ENCODE measurements at regions not wholly inside any gene's neighbourhood (a gene's known extent, or its start where the extent isn't known, plus 50 kb on each side); places are given as distances from the start of the nearest gene placed in this dataset.
"Not testable (repeated sequence)": the region's sequence is repeated elsewhere in the genome, so short reads cannot be mapped to it uniquely, and the experiment has no call there.

DNA sequence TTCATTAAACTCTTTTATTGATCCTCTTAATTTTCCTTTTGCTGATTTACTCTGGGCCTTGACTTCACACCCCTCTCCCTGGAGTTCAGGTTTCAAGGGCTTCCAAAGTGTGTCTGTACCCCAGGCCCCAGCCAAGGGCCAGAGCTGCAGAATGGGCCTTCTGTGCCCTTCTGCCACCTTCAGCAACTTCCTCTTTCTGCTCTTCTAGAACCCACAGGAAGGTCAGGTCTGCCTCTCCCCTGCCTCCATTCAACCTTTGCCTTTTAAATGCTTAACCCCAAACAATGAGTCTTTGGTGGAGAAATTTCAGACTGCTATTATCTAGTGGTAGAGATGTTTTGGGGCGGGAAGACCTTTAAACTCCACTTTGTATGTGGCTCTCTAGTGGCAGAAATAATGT is 63.1 kb downstream of the TSN start:
- no peak for DNase-seq

GRCh38 chr2:121819846-121820245 is 64.4 kb downstream of the TSN start:
- DNase-seq, result no peak

DNA sequence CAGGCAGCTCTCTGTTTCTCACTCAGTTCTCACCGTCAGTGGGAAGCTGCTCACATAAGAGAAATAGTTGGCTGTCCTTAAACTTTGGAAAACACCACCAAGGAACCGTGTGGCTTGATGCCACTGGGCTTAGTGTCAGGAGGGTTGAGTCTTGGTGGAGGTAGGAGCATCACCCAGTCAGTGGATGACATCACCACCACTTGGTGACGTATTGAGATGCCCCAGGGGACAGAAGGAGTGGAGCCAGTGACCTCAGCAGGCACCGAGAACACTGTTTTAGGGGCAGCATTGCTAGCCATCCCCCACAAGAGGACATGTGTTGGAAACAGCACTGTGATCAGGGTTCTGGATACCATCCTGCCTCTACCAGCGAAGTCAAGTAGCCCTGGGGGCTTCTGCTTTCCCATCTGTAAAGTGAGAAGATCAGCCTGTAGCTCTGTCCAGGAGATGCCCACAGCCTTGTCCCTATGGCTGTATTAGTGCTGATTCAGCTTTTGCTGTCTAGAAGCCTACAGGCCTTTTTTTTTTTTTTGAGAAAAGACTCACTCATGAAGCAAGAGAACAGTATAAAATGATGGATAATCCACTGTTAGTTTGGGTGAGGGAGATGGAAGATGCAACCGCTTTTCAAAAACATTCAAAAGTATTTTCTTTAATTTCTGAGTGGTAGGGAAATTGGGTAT is 66.2 kb downstream of the TSN start:
- no peak for DNase-seq

DNA sequence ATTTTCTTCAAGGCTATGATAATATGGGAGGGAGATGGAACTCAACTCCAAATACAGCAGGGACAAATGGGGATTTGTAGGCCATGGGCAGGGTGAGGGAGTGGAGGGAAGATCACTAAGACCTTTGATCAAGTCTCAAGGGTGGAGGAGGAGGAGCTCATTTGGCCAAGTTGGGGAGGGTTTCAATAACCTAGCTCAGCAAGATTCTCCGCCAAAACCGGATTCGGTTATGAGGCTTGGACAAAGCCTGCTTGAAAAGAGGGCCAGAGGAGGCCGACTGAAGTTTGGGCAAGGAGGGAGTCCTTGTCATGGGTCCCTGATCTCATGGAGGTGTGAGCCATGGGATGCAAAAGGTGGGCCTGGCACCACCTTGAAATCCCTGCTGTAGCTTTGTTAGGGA is 68.8 kb downstream of the TSN start:
- no peak for DNase-seq

DNA sequence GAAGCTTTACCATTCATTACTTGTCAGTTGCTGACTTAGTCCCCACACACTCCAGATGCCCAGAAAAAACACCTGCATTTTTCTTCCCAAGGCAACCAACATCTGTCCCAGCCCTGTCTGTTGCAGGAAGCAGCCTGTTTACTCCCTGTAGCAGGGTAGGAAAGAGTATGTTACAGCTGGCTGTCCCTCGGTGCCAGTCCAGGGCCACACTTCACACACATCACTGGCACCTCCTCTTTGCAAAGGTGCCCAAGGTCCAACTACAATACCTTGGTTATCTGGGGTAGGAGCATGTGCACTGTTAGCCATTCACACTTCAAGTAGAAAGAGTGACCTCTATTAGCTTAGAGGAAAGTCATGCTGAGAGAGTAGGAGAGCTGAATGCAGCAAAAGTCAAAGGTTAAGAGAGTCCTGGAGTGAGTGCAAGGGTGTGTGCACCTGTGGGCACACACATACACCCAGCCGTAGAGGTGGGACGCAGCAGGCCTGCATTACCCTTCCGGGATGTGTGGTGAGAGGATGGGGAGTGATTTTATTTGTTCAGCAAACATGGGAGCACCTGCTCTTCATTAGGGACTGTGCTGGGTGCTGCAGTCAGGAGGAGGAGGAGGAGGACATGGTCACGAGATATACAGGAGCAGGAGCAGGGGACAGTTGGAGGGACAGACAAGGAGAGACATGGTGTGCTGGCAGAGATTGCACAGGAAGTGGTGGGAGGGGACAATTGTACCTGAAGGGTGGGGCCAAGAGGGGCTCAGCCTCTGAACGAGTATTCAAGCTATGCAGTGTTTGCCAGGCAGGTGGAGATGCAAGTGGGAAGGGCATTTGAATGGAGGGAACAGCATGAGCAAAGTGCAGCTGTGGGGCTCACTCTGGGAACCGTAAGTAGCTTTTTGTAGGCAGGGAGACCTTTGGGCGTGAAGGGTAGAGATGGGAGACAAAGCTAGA is 69.8 kb downstream of the TSN start:
- DNase-seq, result no peak

DNA sequence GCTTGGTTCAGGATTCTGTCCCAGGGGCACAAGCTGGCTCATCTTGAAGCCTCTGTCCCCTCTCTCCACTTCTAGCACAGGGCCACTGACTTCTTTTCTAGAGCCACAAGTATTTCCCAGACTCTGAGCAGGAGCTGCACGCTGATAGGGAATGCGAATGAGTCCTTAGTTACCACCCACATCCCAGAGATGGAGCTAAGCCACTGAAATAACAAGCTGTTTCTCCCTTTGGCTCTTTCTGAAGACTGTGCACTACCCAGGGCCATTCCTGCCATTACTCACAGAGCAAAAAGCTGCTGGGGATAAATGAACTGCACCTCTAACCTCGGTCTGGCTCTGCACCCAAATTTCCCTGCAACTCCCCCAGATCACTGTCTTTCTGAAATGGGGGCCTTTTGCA is 70.6 kb downstream of the TSN start:
- no peak for DNase-seq

DNA sequence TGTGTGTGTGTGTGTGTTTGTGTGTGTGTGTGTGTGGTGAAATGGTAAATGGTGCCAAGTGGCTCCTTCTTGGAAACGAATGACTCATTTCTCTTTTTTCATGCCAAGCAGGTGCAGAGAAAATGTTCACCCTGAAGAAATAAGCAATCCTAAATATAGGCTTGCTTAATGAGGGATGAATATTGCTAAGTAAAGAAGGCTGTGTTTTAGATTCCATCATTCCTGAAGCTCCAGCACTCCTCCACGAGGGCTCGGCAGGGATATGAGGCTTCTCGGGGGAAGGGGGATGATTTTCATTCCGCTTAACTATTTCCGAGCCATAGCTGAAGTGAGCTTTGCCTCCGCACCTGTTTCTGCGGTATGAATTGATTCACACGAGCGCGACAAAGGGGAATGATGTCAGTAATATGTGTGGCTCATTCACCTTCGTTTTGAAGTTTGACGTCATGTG is 72.9 kb downstream of the TSN start:
- DNase-seq, result no peak

DNA sequence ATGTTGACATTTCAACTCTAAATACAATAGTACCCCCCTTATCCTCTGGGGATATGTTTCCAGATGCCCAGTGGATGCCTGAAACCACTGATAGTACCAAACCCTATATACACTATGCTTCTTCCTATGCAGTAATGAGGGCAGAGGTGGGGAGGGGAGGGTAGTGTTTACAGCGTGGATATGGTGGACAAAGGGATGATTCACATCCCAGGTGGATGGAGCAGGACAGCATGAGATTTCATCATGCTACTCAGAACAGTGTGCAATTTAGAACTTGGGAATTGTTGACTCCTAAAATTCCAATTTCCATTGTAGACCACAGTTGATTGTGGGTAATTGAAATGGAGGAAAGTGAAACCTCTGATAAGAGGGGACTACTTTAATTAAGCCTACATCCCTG is 75.4 kb downstream of the TSN start:
- DNase-seq, result no peak

GRCh38 chr2:121831841-121832240 is 76.4 kb downstream of the TSN start:
- DNase-seq, result no peak

GRCh38 chr2:121832412-121833357 is 77.2 kb downstream of the TSN start:
- DNase-seq, result no peak

DNA sequence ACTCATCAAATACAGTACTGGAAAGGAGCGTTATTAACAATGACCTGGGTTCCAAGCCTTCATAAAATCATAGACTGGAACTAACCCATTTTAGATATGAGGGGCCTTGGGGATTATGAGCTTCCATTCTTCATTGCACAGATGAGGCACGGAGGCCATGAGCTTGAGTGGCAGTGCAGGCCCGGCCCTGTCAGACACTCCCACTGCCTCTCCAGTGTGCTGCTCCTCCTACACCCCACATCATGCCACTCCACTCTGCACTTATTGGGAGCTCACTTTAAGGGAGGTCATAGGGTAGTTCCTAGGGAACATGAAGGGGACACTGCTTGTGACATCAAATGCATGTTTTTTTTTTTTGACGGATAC is 77.9 kb downstream of the TSN start:
- DNase-seq, result no peak

DNA sequence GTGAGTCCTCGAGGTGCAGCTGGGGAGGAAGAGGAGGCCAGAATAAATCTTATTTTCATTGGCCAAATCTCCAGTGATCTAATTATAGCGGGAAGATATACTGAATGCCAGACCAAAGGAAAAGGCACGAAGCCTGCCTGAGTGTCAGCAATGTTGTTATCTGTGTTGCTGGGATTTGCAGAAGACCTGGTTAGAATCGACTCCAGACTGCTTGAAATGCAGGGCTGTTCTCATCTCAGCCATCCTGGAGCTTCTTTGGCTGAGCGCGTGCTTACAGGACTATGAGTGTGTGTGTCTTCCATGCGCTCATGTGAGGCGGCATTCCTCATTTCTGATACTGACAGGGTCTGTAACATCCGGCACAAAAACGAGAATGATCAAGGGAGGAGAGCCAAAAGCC is 81.2 kb downstream of the TSN start:
- DNase-seq, result no peak

GRCh38 chr2:121837591-121837990 is 82.1 kb downstream of the TSN start:
- no peak for DNase-seq

DNA sequence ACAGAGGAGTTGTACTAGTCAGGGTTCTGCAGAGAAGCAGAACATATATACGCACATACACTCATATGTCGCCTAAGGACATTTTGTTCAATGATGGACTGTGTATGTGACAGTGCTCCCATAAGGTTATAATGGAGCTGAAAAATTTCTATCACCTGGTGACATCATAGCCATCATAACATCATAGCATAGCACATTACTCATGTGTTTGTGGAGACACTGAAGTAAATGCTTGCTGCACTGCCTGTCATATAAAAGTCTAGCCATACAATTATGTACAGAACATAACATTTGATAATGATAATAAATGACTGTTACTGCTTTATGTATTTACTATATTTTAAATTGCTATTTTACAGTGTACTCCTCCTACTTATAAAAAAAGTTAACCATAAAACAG is 83.1 kb downstream of the TSN start:
- no peak for DNase-seq

- no peak for DNase-seq
Observed at GRCh38 chr2:121839584-121839983, 84.1 kb downstream of the TSN start.

DNA sequence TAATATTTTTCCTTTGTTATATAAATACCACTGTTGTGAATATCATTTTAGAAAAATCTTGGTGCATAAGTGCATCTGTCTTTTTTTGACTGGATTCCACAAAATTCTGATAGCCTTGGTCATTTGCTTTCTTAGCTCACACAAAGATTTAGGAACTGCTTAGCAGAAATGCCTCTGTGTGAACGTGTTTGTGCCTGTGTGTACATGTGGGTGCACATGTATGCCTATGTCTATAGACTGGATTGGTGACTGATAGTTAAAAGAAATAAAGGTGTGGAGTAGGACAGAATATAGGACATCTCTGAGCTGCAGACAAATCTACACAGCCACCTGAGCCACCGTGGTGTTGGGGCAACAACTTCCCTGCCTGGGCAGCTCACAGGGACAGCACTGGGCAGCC is 93.8 kb downstream of the TSN start:
- no peak for DNase-seq

GRCh38 chr2:121853149-121853548 is 97.7 kb downstream of the TSN start:
- not testable (repeated sequence) for DNase-seq

DNA sequence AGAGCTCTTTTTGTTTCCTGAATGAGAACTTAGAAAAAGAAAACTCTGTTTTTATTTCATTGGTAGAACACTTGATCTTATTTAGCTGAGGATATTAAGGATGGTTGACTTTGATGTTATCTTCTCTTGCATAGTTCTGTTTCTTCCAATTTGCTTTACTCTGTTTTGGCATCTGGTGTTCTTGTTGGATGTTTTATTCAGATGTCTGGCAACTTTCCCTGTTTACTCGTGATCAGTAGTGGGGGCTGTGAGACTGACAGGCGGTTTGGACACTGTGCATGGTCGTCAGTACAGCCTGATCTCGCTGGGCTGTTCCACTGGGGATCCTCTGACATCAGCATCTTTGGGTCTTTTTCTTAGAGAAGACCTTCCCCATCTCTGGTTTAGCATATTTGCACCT is 100.1 kb downstream of the TSN start:
- no peak for DNase-seq

DNA sequence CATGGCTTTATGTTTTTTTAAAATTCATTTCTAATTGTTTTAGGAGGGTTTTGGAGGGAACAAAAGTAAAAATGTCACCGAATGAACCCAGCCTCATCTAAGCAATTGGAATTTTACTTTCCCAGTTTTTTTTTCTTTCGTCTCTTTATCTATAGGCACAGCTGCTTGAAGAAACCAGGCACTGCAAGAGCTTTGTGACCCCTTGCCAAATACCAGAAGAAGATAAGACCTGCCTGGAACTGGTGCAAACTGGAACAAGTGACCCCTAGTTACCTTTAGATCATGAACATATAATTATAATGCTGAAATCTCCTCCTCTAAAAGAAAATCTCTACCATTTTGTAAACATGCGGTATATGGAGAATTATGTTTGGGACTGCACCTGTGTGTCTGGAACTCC is 100.9 kb downstream of the TSN start:
- no peak for DNase-seq

- no peak for DNase-seq
Observed at GRCh38 chr2:121858369-121858768, 102.9 kb downstream of the TSN start.

DNA sequence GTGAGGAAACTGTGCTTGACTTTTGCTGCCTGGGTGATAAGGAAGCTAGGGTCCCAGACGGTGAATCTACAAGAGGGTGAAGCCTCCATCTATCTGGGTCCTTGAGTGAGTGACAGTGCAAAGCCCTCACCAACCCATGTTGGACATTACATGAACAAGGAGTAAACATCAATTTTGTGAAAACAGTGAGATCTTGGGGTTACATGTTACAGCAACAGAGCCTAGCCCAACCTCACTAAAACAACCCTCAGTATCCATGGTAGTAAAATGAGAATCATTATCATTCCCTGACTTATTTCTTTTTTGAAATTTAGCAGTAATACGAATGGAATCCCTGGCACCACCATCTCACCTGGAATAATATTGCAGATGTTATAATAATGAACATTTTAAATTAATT is 103.4 kb downstream of the TSN start:
- no peak for DNase-seq

DNA sequence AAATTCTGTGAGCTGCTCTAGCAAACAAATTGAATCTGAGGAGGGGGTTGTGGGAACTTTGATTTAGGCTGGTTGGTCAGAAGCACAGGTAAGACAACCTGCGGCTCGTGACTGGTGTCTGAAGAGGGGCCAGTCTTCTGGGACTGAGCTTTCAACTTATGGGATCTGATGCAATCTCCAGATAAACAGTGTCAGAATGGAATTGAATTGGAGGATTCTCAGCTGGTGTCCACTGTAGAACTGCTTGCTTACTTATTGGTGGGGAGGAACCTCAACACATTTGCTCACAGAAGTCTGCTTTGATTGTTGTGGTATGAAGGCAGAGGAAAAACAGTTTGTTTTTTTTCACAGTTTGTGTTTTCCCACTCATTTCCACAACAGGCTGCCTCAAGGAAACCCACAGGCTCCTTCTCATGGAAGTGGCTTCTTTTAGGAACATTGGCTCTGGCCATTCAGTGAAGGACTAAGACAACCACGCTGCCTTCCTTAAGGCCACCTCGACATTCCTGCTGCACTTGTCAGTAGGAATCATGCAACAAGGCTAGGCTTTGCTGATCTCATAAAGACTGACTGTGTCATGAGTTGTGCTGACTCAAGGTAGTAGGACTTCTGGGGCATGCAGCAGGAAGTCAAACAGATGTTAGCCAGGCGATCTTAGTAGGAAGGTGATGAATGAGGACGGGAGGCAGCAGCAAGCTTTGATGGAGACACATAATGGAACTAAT is 104.7 kb downstream of the TSN start:
- DNase-seq, result no peak
